ENCODE measurements at regions not wholly inside any gene's neighbourhood (a gene's known extent, or its start where the extent isn't known, plus 50 kb on each side); places are given as distances from the start of the nearest gene placed in this dataset.

- POLR2A ChIA-PET: no interaction called here
- no peak for DNase-seq (ENCODE audit: extremely low spot score)
- no peak for TF ChIP-seq FOXK2 (IDR thresholded peaks at IDR 0.05)
- no peak for TF ChIP-seq PKNOX1 (IDR thresholded peaks at IDR 0.05)
- no peak for TF ChIP-seq FOXM1 (IDR thresholded peaks at IDR 0.05; ENCODE audit: borderline replicate concordance)
- no peak for TF ChIP-seq L3MBTL2 (conservative IDR thresholded peaks at IDR 0.05)
- TF ChIP-seq BHLHE40 (IDR thresholded peaks at IDR 0.05; ENCODE audit: borderline replicate concordance): no peak
- TF ChIP-seq TARDBP (IDR thresholded peaks at IDR 0.05): no peak
- no peak for TF ChIP-seq ZNF384 (IDR thresholded peaks at IDR 0.05)
- no peak for TF ChIP-seq NFRKB (IDR thresholded peaks at IDR 0.05)
- no peak for TF ChIP-seq CTBP1 (IDR thresholded peaks at IDR 0.05; ENCODE audit: borderline replicate concordance)
- no peak for TF ChIP-seq ELF4 (IDR thresholded peaks at IDR 0.05)
- no peak for TF ChIP-seq ARNT (IDR thresholded peaks at IDR 0.05)
- no peak for TF ChIP-seq LEF1 (IDR thresholded peaks at IDR 0.05; ENCODE audit: borderline replicate concordance)
- no peak for TF ChIP-seq FOXA1 (IDR thresholded peaks at IDR 0.05)
- no peak for TF ChIP-seq HDGF (IDR thresholded peaks at IDR 0.05; ENCODE audit: borderline replicate concordance)
- CTCF ChIA-PET: no interaction called here
Measured at GRCh38 chr1:209324901-209325871, 258.3 kb upstream of the CAMK1G start.

GRCh38 chr1:209326076-209326475 is 257.4 kb upstream of the CAMK1G start:
- DNase-seq (ENCODE audit: extremely low spot score): no peak
- POLR2A ChIA-PET: no interaction called here
- TF ChIP-seq ELF4 (IDR thresholded peaks at IDR 0.05): no peak

GRCh38 chr1:209326831-209327230 is 256.7 kb upstream of the CAMK1G start:
- POLR2A ChIA-PET: no interaction called here
- TF ChIP-seq LEF1 (IDR thresholded peaks at IDR 0.05; ENCODE audit: borderline replicate concordance) (no peak), ZNF384 (IDR thresholded peaks at IDR 0.05) (no peak), PKNOX1 (IDR thresholded peaks at IDR 0.05) (no peak), ELF4 (IDR thresholded peaks at IDR 0.05) (no peak), FOXK2 (IDR thresholded peaks at IDR 0.05) (no peak), CTBP1 (IDR thresholded peaks at IDR 0.05; ENCODE audit: borderline replicate concordance) (no peak), FOXA1 (IDR thresholded peaks at IDR 0.05) (no peak), L3MBTL2 (conservative IDR thresholded peaks at IDR 0.05) (no peak), NFRKB (IDR thresholded peaks at IDR 0.05) (no peak), ARNT (IDR thresholded peaks at IDR 0.05) (no peak), SUZ12 (IDR thresholded peaks at IDR 0.05) (no peak)
- DNase-seq (ENCODE audit: extremely low spot score): no peak
- CTCF ChIA-PET: no interaction called here

More at GRCh38 chr1:209326076-209326475, 257.4 kb upstream of the CAMK1G start:
- CTCF ChIA-PET: no interaction called here

- DNase-seq (ENCODE audit: extremely low spot score): no peak
- CTCF ChIA-PET: no interaction called here
- POLR2A ChIA-PET: no interaction called here
- no peak for TF ChIP-seq L3MBTL2 (conservative IDR thresholded peaks at IDR 0.05)
- TF ChIP-seq TARDBP (IDR thresholded peaks at IDR 0.05): no peak
- TF ChIP-seq CTBP1 (IDR thresholded peaks at IDR 0.05; ENCODE audit: borderline replicate concordance): no peak
- no peak for TF ChIP-seq HDGF (IDR thresholded peaks at IDR 0.05; ENCODE audit: borderline replicate concordance)
- no peak for TF ChIP-seq SP1 (IDR thresholded peaks at IDR 0.05)
- no peak for TF ChIP-seq SUZ12 (IDR thresholded peaks at IDR 0.05)
- no peak for TF ChIP-seq FOXK2 (IDR thresholded peaks at IDR 0.05)
- no peak for TF ChIP-seq LEF1 (IDR thresholded peaks at IDR 0.05; ENCODE audit: borderline replicate concordance)
- TF ChIP-seq FOXM1 (IDR thresholded peaks at IDR 0.05; ENCODE audit: borderline replicate concordance): no peak
Measured at GRCh38 chr1:209328196-209328595, 255.3 kb upstream of the CAMK1G start.

GRCh38 chr1:209335178-209335577 is 248.3 kb upstream of the CAMK1G start:
- TF ChIP-seq ELF4 (IDR thresholded peaks at IDR 0.05) (no peak), CTBP1 (IDR thresholded peaks at IDR 0.05; ENCODE audit: borderline replicate concordance) (no peak), FOXM1 (IDR thresholded peaks at IDR 0.05; ENCODE audit: borderline replicate concordance) (no peak), SP1 (IDR thresholded peaks at IDR 0.05) (no peak), ZNF384 (IDR thresholded peaks at IDR 0.05) (no peak), LEF1 (IDR thresholded peaks at IDR 0.05; ENCODE audit: borderline replicate concordance) (no peak), NFRKB (IDR thresholded peaks at IDR 0.05) (no peak), HDGF (IDR thresholded peaks at IDR 0.05; ENCODE audit: borderline replicate concordance) (no peak), TARDBP (IDR thresholded peaks at IDR 0.05) (no peak), SUZ12 (IDR thresholded peaks at IDR 0.05) (no peak), FOXK2 (IDR thresholded peaks at IDR 0.05) (no peak)
- ChIA-PET CTCF (interaction anchor here (1.2 kb wide), 1 partner anchor 14 kb away, joined by 3 read pairs; no protein-coding TSS in a partner anchor), POLR2A (no interaction called here)
- DNase-seq (ENCODE audit: extremely low spot score): peak; percentile 71

GRCh38 chr1:209341146-209341545 is 242.4 kb upstream of the CAMK1G start:
- ChIA-PET CTCF (no interaction called here), POLR2A (no interaction called here)
- DNase-seq (ENCODE audit: extremely low spot score): no peak
- TF ChIP-seq FOXA1 (IDR thresholded peaks at IDR 0.05) (no peak), PKNOX1 (IDR thresholded peaks at IDR 0.05) (no peak), FOXK2 (IDR thresholded peaks at IDR 0.05) (no peak), ZNF384 (IDR thresholded peaks at IDR 0.05) (no peak), BHLHE40 (IDR thresholded peaks at IDR 0.05; ENCODE audit: borderline replicate concordance) (no peak), LEF1 (IDR thresholded peaks at IDR 0.05; ENCODE audit: borderline replicate concordance) (no peak), HDGF (IDR thresholded peaks at IDR 0.05; ENCODE audit: borderline replicate concordance) (no peak), ELF4 (IDR thresholded peaks at IDR 0.05) (no peak), CTBP1 (IDR thresholded peaks at IDR 0.05; ENCODE audit: borderline replicate concordance) (no peak), TARDBP (IDR thresholded peaks at IDR 0.05) (no peak), ARNT (IDR thresholded peaks at IDR 0.05) (no peak), NFRKB (IDR thresholded peaks at IDR 0.05) (no peak), SP1 (IDR thresholded peaks at IDR 0.05) (no peak), L3MBTL2 (conservative IDR thresholded peaks at IDR 0.05) (no peak), SUZ12 (IDR thresholded peaks at IDR 0.05) (no peak), FOXM1 (IDR thresholded peaks at IDR 0.05; ENCODE audit: borderline replicate concordance) (no peak)
